HepG2 (cell line): ENCODE measurements at regions not wholly inside any gene's neighbourhood (a gene's known extent, or its start where the extent isn't known, plus 50 kb on each side); places are given as distances from the start of the nearest gene placed in this dataset.

ENCODE experiments used
- ATAC-seq: fragments of 200-7000 bp; cut with Tn5 transposase; 3 replicates; pipeline ENCODE4 v1.9.1; 2020; ENCODE audit warnings: mild to moderate bottlenecking, moderate library complexity
- BruUV-seq: library from RNA; stranded (reverse); fragments of 400-500 nt; replicated peaks from 2 replicates; lab custom pipeline; 2021; lab: Mats Ljungman, UMichigan
- CTCF ChIA-PET: fragments of 300-600 bp; formaldehyde crosslinking; extraction: SDS; loops from one replicate; lab custom pipeline; 2021; ENCODE audit warnings: low total read pairs, inconsistent platforms, low intra/inter-chr PET ratio; lab: Yijun Ruan, JAX
- POLR2A ChIA-PET: fragments of 350-600 bp; sonication (Branson Sonifier 250); formaldehyde crosslinking; loops from one replicate; lab custom pipeline; 2020; ENCODE audit warnings: antibody characterized with exemption, inconsistent platforms; lab: Yijun Ruan, JAX
- DNase-seq: peaks from one replicate; pipeline ENCODE4 v3.0.0-alpha.2; 2015; ENCODE audit warnings: low spot score
- FAIRE-seq: peaks from 3 replicates; lab custom pipeline; 2011; peaks lifted over from hg19 to GRCh38; lab: Jason Lieb, UNC
- H2AFZ ChIP-seq: one replicate; pipeline ENCODE4 v1.6.1; 2011; ENCODE audit warnings: low read length, inconsistent platforms
- H3K27ac ChIP-seq: fragments of 300-600 bp; 3 replicates; pipeline ENCODE4 v1.8.0; 2011; ENCODE audit warnings: mixed run types, mild to moderate bottlenecking, mixed read lengths, low read length, inconsistent platforms; ENCODE audit not compliant: insufficient read depth; ENCODE audit errors: extremely low read length
- H3K27me3 ChIP-seq, 2 experiments: fragments of 200-600 bp in 1 of 2; 2 replicates in 1 of 2; 3 replicates in 1 of 2; pipeline versions ENCODE4 v1.6.0 to v1.8.0; 2011; ENCODE audit warnings: low read length in 2 of 2, mild to moderate bottlenecking in 2 of 2, moderate library complexity in 2 of 2, inconsistent platforms in 1 of 2; ENCODE audit not compliant: insufficient read depth in 2 of 2, control insufficient read depth in 1 of 2
- H3K36me3 ChIP-seq, 2 experiments: fragments of 200-600 bp in 1 of 2; replicated peaks in 1 of 2; 2 replicates in 1 of 2; 3 replicates in 1 of 2; pipeline versions ENCODE4 v1.5.1 to v1.8.0; 2011; ENCODE audit warnings: low read length in 2 of 2, inconsistent platforms in 1 of 2; ENCODE audit not compliant: insufficient read depth in 2 of 2, control insufficient read depth in 1 of 2
- H3K4me1 ChIP-seq: 2 replicates; pipeline ENCODE4 v1.5.1; 2012; ENCODE audit warnings: low read length, inconsistent platforms; ENCODE audit not compliant: insufficient read depth
- H3K4me2 ChIP-seq: 2 replicates; pipeline ENCODE4 v1.6.0; 2011; ENCODE audit warnings: low read depth, low read length, inconsistent platforms
- H3K4me3 ChIP-seq, 3 experiments: fragments of 200-600 bp in 1 of 3; sonication (generic), shearing (Covaris generic) in 1 of 3; replicated peaks in 1 of 3; 2 replicates each; pipeline ENCODE4 v1.5.1; 2011 to 2016; ENCODE audit warnings: low read length in 3 of 3, inconsistent platforms in 2 of 3, low read depth in 2 of 3, mild to moderate bottlenecking in 2 of 3, control low read depth in 1 of 3, mixed read lengths in 1 of 3; ENCODE audit not compliant: insufficient read depth in 1 of 3
- H3K79me2 ChIP-seq: one replicate; pipeline ENCODE4 v1.6.1; 2011; ENCODE audit warnings: low read length, inconsistent platforms; ENCODE audit not compliant: insufficient read depth
- H3K9ac ChIP-seq: 2 replicates; pipeline ENCODE4 v1.6.0; 2011; ENCODE audit warnings: mild to moderate bottlenecking, low read depth, low read length, inconsistent platforms; ENCODE audit not compliant: insufficient read depth
- H3K9me3 ChIP-seq: 2 replicates; pipeline ENCODE4 v1.5.1; 2012; ENCODE audit warnings: mild to moderate bottlenecking, low read length
- H4K20me1 ChIP-seq: 2 replicates; pipeline ENCODE4 v1.6.0; 2011; ENCODE audit warnings: inconsistent platforms, mild to moderate bottlenecking, low read length, moderate library complexity; ENCODE audit not compliant: insufficient read depth
- GATAD2A ChIP-seq: IDR thresholded peaks from 2 replicates; pipeline ENCODE4 v1.6.1; 2016
- GLMP ChIP-seq: sonication (generic); formaldehyde crosslinking; IDR thresholded peaks from 2 replicates; pipeline ENCODE4 v1.9.0; 2021; ENCODE audit warnings: missing genetic modification reagents, mild to moderate bottlenecking, borderline replicate concordance
- MYC ChIP-seq: sonication (generic); formaldehyde crosslinking; IDR thresholded peaks from 2 replicates; pipeline ENCODE4 v1.9.0; 2021; ENCODE audit warnings: missing genetic modification reagents, borderline replicate concordance
- PTBP1 ChIP-seq: fragments of 200-400 bp; formaldehyde crosslinking; IDR thresholded peaks from 2 replicates; pipeline ENCODE4 v1.6.1; 2018; ENCODE audit warnings: low read length, low read depth; ENCODE audit not compliant: poor library complexity, severe bottlenecking
- RXRB ChIP-seq: IDR thresholded peaks from 2 replicates; pipeline ENCODE4 v1.6.1; 2016; ENCODE audit warnings: borderline replicate concordance, missing genetic modification reagents, missing compliant biosample characterization
- SCMH1 ChIP-seq: sonication (generic); formaldehyde crosslinking; IDR thresholded peaks from 2 replicates; pipeline ENCODE4 v1.9.0; 2021; ENCODE audit warnings: missing genetic modification reagents, mild to moderate bottlenecking, borderline replicate concordance
- STAG1 ChIP-seq: sonication (generic); formaldehyde crosslinking; IDR thresholded peaks from 2 replicates; pipeline ENCODE4 v1.4.0; 2020; ENCODE audit warnings: missing genetic modification reagents
- TRIM22 ChIP-seq: fragments of 450-650 bp; IDR thresholded peaks from 2 replicates; pipeline ENCODE4 v1.6.1; 2017
- ZFP1 ChIP-seq: IDR thresholded peaks from 2 replicates; pipeline ENCODE4 v1.6.1; 2016
- ZNF615 ChIP-seq: sonication (generic); formaldehyde crosslinking; IDR thresholded peaks from 2 replicates; pipeline ENCODE4 v1.5.0; 2020; ENCODE audit warnings: mild to moderate bottlenecking, missing genetic modification reagents, borderline replicate concordance
- ZNF883 ChIP-seq: sonication (generic); formaldehyde crosslinking; IDR thresholded peaks from 2 replicates; pipeline ENCODE4 v1.5.1; 2020; ENCODE audit warnings: mild to moderate bottlenecking, missing genetic modification reagents; ENCODE audit errors: not compliant biosample characterization
- WGBS: methylation state at CpG from one replicate; pipeline ENCODE4 v1.1.6; 2017; ENCODE audit warnings: low lambda C conversion rate; 5-methylcytosine and 5-hydroxymethylcytosine counted together
- in situ Hi-C: cut with HindIII; loops from 2 replicates; pipeline ENCODE4 v1.10.0; 2017; ENCODE audit warnings: low pct_unique_long_range_greater_than_20kb; ENCODE audit not compliant: extremely low pct_ligation_motif_present
- intact Hi-C: fragments of 100-400 bp; cut with micrococcal nuclease; formaldehyde crosslinking; loops from one replicate; pipeline ENCODE4 v1.10.0; 2022; ENCODE audit not compliant: unreplicated experiment

GRCh38 chr18:10194592-10194991 is 259.8 kb upstream of the APCDD1 start:
- Histone ChIP-seq H3K4me1 (no peaks in the 10 kb centered on the region), H3K4me3 (no peak overlapping the region), H4K20me1 (no peaks in the 10 kb centered on the region), H2AFZ (no peak overlapping the region), H3K27ac (no peak overlapping the region), H3K9me3 (no peaks in the 10 kb centered on the region), H3K9ac (no peak overlapping the region), H3K27me3 (no peaks in the 10 kb centered on the region), H3K4me2 (no peak overlapping the region), H3K36me3 (no peaks in the 10 kb centered on the region), H3K79me2 (no peaks in the 10 kb centered on the region)
- ATAC-seq (peak; percentile 56; the same call in 2 of the 3 replicates), DNase-seq (no peak), FAIRE-seq (no peak)
- TF ChIP-seq STAG1 (CRISPR knock-in tag) (peak; percentile 32), GLMP (no peak), PTBP1 (no peak), ZNF615 (CRISPR knock-in tag) (no peak)
- WGBS = 0% methylated on average over 3 of the region's 4 CpGs
- BruUV-seq = no TSS peak
- ChIA-PET POLR2A (no interaction called here), CTCF (no interaction called here)
- in situ Hi-C loops = no loop called here
- intact Hi-C loops = no loop called here

GRCh38 chr18:10195529-10195928 is 258.9 kb upstream of the APCDD1 start:
- CTCF ChIA-PET = no interaction called here
- Histone ChIP-seq H2AFZ (no peak overlapping the region), H4K20me1 (no peaks in the 10 kb centered on the region), H3K36me3 (no peaks in the 10 kb centered on the region), H3K9me3 (no peaks in the 10 kb centered on the region), H3K4me1 (no peaks in the 10 kb centered on the region), H3K9ac (no peak overlapping the region), H3K27me3 (no peaks in the 10 kb centered on the region), H3K79me2 (no peaks in the 10 kb centered on the region), H3K4me2 (no peak overlapping the region), H3K4me3 (no peak overlapping the region), H3K27ac (no peak overlapping the region)
- FAIRE-seq (no peak), DNase-seq (no peak), ATAC-seq (no peak)
- no TSS peak for BruUV-seq
- in situ Hi-C loops (no loop called here), intact Hi-C loops (no loop called here)
- 25% methylated on average over 2 of the region's 2 CpGs for WGBS
- POLR2A ChIA-PET = no interaction called here
- TF ChIP-seq TRIM22 = no peak
- TF ChIP-seq GATAD2A (CRISPR knock-in tag) = no peak
- no peak for TF ChIP-seq ZNF883 (CRISPR knock-in tag)
- TF ChIP-seq ZFP1 (CRISPR knock-in tag) = no peak
- TF ChIP-seq RXRB = no peak
- TF ChIP-seq MYC = no peak
- no peak for TF ChIP-seq SCMH1 (CRISPR knock-in tag)
